DND-41 (cell line): ENCODE measurements at regions not wholly inside any gene's neighbourhood (a gene's known extent, or its start where the extent isn't known, plus 50 kb on each side); places are given as distances from the start of the nearest gene placed in this dataset.

Source experiments
- CTCF ChIP-seq: IDR thresholded peaks from 2 replicates; pipeline ENCODE4 v1.5.1; 2012; ENCODE audit warnings: borderline replicate concordance, low read length, moderate library complexity, mild to moderate bottlenecking; ENCODE audit not compliant: poor library complexity, severe bottlenecking; ENCODE audit errors: extremely low read depth
- EZH2 ChIP-seq: IDR thresholded peaks from 3 replicates; pipeline ENCODE4 v1.6.1; 2012; ENCODE audit warnings: borderline replicate concordance, low read depth, mild to moderate bottlenecking, moderate library complexity, low read length, inconsistent platforms; ENCODE audit not compliant: severe bottlenecking

DNA sequence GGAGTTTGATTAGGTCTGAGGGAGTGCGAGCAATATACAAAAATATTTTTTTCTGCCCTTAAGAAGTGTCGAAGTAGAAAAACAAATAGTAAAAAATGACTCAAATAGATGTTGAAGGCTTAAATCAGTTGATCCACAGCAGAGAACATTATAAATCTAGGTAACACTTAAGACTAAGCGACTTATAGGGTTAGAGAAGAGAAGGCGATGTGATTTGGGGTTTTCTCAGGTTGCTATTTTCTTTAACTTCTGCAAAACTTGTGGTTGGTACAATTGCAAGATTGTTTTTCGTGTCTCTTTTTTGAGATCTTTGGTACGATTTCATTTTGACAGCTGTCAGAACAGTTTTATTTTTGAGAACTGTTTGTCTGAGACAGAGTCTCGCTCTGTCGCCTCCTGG is 1479.5 kb downstream of the PCDH7 start:
- TF ChIP-seq EZH2 (no peak), CTCF (no peak)
